Liver (tissue), 3 donors: ENCODE measurements at regions not wholly inside any gene's neighbourhood (a gene's known extent, or its start where the extent isn't known, plus 50 kb on each side); places are given as distances from the start of the nearest gene placed in this dataset.

Experiments
- EGR1 ChIP-seq, 2 donors: IDR thresholded peaks; 2 replicates each; pipeline ENCODE4 v1.6.1; 2016 to 2018; ENCODE audit warnings: antibody characterized with exemption in 2 of 2, low read depth in 2 of 2
- FOXA1 ChIP-seq: IDR thresholded peaks from 2 replicates; pipeline ENCODE4 v1.6.1; 2016; ENCODE audit warnings: antibody characterized with exemption
- GABPA ChIP-seq, 2 donors: IDR thresholded peaks in 1 of 2; conservative IDR thresholded peaks in 1 of 2; 2 replicates each; pipeline ENCODE4 v1.6.1; 2016; ENCODE audit warnings: antibody characterized with exemption in 2 of 2, mild to moderate bottlenecking in 1 of 2, moderate library complexity in 1 of 2
- JUND ChIP-seq, 2 donors: IDR thresholded peaks; 2 replicates each; pipeline ENCODE4 v1.6.1; 2016; ENCODE audit warnings: antibody characterized with exemption in 2 of 2
- RAD21 ChIP-seq, 2 donors: IDR thresholded peaks; 2 replicates each; pipeline ENCODE4 v1.6.1; 2016; ENCODE audit warnings: antibody characterized with exemption in 2 of 2, mild to moderate bottlenecking in 2 of 2
- SP1 ChIP-seq: IDR thresholded peaks from 2 replicates; pipeline ENCODE4 v1.6.1; 2018; ENCODE audit warnings: antibody characterized with exemption, mild to moderate bottlenecking
- TAF1 ChIP-seq: conservative IDR thresholded peaks from 2 replicates; pipeline ENCODE4 v1.6.1; 2016; ENCODE audit warnings: antibody characterized with exemption, mild to moderate bottlenecking
- YY1 ChIP-seq: IDR thresholded peaks from 2 replicates; pipeline ENCODE4 v1.6.1; 2016; ENCODE audit warnings: antibody characterized with exemption, mild to moderate bottlenecking
- TF ChIP-seq, protein P1 (sequence below): IDR thresholded peaks from 2 replicates; pipeline ENCODE4 v1.6.1; 2016; ENCODE audit warnings: antibody characterized with exemption
- TF ChIP-seq, protein P2 (sequence below): fragments of 150-350 bp; IDR thresholded peaks from 2 replicates; pipeline ENCODE4 v1.5.1; 2017; ENCODE audit warnings: improper control_type of control experiment, low read depth, low read length; ENCODE audit not compliant: missing input control
- TF ChIP-seq, protein P3 (sequence below): IDR thresholded peaks from 2 replicates; pipeline ENCODE4 v1.6.1; 2016; ENCODE audit warnings: antibody characterized with exemption, mild to moderate bottlenecking
- donor health status: healthy.
- donor health status: healthy.

DNA sequence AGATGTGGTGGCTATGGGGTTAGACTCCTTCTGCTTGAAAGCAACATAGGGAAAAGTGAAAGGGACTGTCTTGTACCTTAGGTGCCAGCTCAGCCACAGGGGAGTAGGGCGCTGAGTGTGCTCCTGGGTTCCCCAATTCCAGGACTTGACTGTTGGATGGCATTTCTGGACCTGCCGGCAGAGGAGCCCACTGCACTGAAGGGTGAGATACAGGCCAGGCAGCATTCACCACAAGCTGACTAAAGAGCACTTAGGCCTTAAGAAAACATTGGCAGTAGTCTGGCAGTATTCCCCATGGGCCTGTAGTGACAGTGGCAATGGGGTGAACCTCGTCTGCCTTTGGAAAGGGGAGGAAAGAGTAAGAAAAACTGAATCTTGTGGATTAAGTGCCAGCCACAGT lies 67.1 kb upstream of the TMTC2 start:
- TF ChIP-seq, protein P1, sequence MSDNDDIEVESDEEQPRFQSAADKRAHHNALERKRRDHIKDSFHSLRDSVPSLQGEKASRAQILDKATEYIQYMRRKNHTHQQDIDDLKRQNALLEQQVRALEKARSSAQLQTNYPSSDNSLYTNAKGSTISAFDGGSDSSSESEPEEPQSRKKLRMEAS = no peak
- TF ChIP-seq, protein P2, sequence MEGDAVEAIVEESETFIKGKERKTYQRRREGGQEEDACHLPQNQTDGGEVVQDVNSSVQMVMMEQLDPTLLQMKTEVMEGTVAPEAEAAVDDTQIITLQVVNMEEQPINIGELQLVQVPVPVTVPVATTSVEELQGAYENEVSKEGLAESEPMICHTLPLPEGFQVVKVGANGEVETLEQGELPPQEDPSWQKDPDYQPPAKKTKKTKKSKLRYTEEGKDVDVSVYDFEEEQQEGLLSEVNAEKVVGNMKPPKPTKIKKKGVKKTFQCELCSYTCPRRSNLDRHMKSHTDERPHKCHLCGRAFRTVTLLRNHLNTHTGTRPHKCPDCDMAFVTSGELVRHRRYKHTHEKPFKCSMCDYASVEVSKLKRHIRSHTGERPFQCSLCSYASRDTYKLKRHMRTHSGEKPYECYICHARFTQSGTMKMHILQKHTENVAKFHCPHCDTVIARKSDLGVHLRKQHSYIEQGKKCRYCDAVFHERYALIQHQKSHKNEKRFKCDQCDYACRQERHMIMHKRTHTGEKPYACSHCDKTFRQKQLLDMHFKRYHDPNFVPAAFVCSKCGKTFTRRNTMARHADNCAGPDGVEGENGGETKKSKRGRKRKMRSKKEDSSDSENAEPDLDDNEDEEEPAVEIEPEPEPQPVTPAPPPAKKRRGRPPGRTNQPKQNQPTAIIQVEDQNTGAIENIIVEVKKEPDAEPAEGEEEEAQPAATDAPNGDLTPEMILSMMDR = no peak
- TF ChIP-seq TAF1 (no peak), RAD21 (IDR thresholded peaks at IDR 0.05) (no peak), JUND (IDR thresholded peaks at IDR 0.05) (no peak), FOXA1 (no peak), YY1 (no peak), SP1 (no peak), EGR1 (IDR thresholded peaks at IDR 0.05; ENCODE audit: low read depth in 2 of 2) (no peak), GABPA (IDR thresholded peaks at IDR 0.05 in 1 of 2, conservative IDR thresholded peaks at IDR 0.05 in 1 of 2) (no peak)
- TF ChIP-seq, protein P3, sequence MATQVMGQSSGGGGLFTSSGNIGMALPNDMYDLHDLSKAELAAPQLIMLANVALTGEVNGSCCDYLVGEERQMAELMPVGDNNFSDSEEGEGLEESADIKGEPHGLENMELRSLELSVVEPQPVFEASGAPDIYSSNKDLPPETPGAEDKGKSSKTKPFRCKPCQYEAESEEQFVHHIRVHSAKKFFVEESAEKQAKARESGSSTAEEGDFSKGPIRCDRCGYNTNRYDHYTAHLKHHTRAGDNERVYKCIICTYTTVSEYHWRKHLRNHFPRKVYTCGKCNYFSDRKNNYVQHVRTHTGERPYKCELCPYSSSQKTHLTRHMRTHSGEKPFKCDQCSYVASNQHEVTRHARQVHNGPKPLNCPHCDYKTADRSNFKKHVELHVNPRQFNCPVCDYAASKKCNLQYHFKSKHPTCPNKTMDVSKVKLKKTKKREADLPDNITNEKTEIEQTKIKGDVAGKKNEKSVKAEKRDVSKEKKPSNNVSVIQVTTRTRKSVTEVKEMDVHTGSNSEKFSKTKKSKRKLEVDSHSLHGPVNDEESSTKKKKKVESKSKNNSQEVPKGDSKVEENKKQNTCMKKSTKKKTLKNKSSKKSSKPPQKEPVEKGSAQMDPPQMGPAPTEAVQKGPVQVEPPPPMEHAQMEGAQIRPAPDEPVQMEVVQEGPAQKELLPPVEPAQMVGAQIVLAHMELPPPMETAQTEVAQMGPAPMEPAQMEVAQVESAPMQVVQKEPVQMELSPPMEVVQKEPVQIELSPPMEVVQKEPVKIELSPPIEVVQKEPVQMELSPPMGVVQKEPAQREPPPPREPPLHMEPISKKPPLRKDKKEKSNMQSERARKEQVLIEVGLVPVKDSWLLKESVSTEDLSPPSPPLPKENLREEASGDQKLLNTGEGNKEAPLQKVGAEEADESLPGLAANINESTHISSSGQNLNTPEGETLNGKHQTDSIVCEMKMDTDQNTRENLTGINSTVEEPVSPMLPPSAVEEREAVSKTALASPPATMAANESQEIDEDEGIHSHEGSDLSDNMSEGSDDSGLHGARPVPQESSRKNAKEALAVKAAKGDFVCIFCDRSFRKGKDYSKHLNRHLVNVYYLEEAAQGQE = no peak
